ENCODE measurements at regions not wholly inside any gene's neighbourhood (a gene's known extent, or its start where the extent isn't known, plus 50 kb on each side); places are given as distances from the start of the nearest gene placed in this dataset.

GRCh38 chr7:21368317-21368716 lies 59.6 kb upstream of the SP4 start:
- TF ChIP-seq EZH2phosphoT487 (IDR thresholded peaks at IDR 0.05) (no peak), EZH2 (IDR thresholded peaks at IDR 0.05) (no peak)

All from neural progenitor cell (in vitro differentiated cells).